MM.1S (cell line): ENCODE measurements at regions not wholly inside any gene's neighbourhood (a gene's known extent, or its start where the extent isn't known, plus 50 kb on each side); places are given as distances from the start of the nearest gene placed in this dataset.

Experiments
- DNase-seq: peaks from one replicate; pipeline ENCODE4 v3.0.0-alpha.2; 2015
- H2AFZ ChIP-seq: fragments of 300-600 bp; sonication (generic); 2 replicates; pipeline ENCODE4 v1.6.0; 2016; ENCODE audit warnings: antibody characterized with exemption, low read length
- H3F3A ChIP-seq: fragments of 300-600 bp; sonication (generic); 2 replicates; pipeline ENCODE4 v1.6.1; 2016; ENCODE audit warnings: mild to moderate bottlenecking, antibody characterized with exemption, low read length, moderate library complexity, mixed read lengths; ENCODE audit not compliant: insufficient read depth
- H3K27ac ChIP-seq: fragments of 300-600 bp; sonication (generic); 2 replicates; pipeline ENCODE4 v1.5.1; 2016; ENCODE audit warnings: mild to moderate bottlenecking, low read length
- H3K27me3 ChIP-seq: fragments of 300-600 bp; sonication (generic); replicated peaks from 2 replicates; pipeline ENCODE4 v1.6.0; 2016; ENCODE audit warnings: low read length; ENCODE audit not compliant: insufficient read depth
- H3K36me3 ChIP-seq: fragments of 300-600 bp; sonication (generic); replicated peaks from 2 replicates; pipeline ENCODE4 v1.6.1; 2016; ENCODE audit warnings: mild to moderate bottlenecking, low read length, mixed read lengths; ENCODE audit not compliant: insufficient read depth
- H3K4me1 ChIP-seq: fragments of 300-600 bp; sonication (generic); 2 replicates; pipeline ENCODE4 v1.6.1; 2016; ENCODE audit warnings: low read length, mixed read lengths
- H3K4me2 ChIP-seq: fragments of 300-600 bp; sonication (generic); 2 replicates; pipeline ENCODE4 v1.6.0; 2016; ENCODE audit warnings: low read depth, low read length
- H3K4me3 ChIP-seq: fragments of 300-600 bp; sonication (generic); 2 replicates; pipeline ENCODE4 v1.5.1; 2016; ENCODE audit warnings: low read length, mixed read lengths
- H3K79me2 ChIP-seq: fragments of 300-600 bp; sonication (generic); 2 replicates; pipeline ENCODE4 v1.6.1; 2016; ENCODE audit warnings: mixed run types, low read length, mixed read lengths
- H3K9ac ChIP-seq: fragments of 300-600 bp; sonication (generic); 2 replicates; pipeline ENCODE4 v1.6.1; 2016; ENCODE audit warnings: low read length, mixed read lengths
- H3K9me2 ChIP-seq: fragments of 300-600 bp; sonication (generic); replicated peaks from 2 replicates; pipeline ENCODE4 v1.6.1; 2016; ENCODE audit warnings: mild to moderate bottlenecking, low read length, mixed read lengths; ENCODE audit not compliant: insufficient read depth
- H3K9me3 ChIP-seq: fragments of 300-600 bp; sonication (generic); replicated peaks from 2 replicates; pipeline ENCODE4 v1.6.1; 2016; ENCODE audit warnings: mild to moderate bottlenecking, low read length, mixed read lengths; ENCODE audit not compliant: insufficient read depth
- H4K20me1 ChIP-seq: fragments of 300-600 bp; sonication (generic); 2 replicates; pipeline ENCODE4 v1.6.1; 2016; ENCODE audit warnings: mild to moderate bottlenecking, low read length, moderate library complexity, mixed read lengths; ENCODE audit not compliant: insufficient read depth
- EZH2 ChIP-seq: fragments of 300-600 bp; sonication (generic); optimal IDR thresholded peaks from 2 replicates; pipeline ENCODE3; 2017; ENCODE audit warnings: low read depth, mild to moderate bottlenecking, antibody characterized with exemption, low read length, mixed read lengths
- EZH2phosphoT487 ChIP-seq: fragments of 300-600 bp; sonication (generic); IDR thresholded peaks from 2 replicates; pipeline ENCODE4 v1.6.1; 2018; ENCODE audit warnings: antibody characterized with exemption, low read length
- TF ChIP-seq, protein P1 (sequence below): fragments of 300-600 bp; sonication (generic); IDR thresholded peaks from 2 replicates; pipeline ENCODE4 v1.5.1; 2016; ENCODE audit warnings: antibody characterized with exemption, low read length, mixed read lengths

DNA sequence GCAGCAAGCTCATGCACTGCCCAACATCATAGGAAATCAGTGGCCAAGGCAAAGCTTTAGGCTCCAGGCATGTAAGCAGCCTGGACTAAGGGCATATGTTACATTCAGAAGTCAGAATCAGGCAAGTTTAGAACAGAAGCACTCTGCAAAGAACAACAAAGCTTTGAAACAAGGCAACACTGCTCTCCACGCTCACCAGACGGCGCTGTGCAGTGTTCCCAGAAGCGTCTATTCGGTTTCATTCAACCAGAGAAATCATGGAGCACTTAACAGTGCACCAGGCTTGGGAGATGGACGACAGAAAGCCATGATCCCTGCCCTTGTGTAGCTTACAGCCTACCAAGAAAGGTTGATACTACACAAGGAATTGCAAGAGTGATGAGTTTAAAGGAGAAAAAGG, 555.8 kb downstream of the BUD13 start:
- Histone ChIP-seq H3K9ac (no peak overlapping the region), H3K4me1 (no peaks in the 10 kb centered on the region), H3K79me2 (no peaks in the 10 kb centered on the region), H3K9me3 (no peaks in the 10 kb centered on the region), H4K20me1 (no peaks in the 10 kb centered on the region), H3K27ac (no peak overlapping the region), H3F3A (no peaks in the 10 kb centered on the region), H3K27me3 (no peaks in the 10 kb centered on the region), H3K36me3 (no peaks in the 10 kb centered on the region), H3K4me2 (no peak overlapping the region), H3K4me3 (no peak overlapping the region), H2AFZ (no peak overlapping the region), H3K9me2 (no peaks in the 10 kb centered on the region)
- no peak for DNase-seq
- TF ChIP-seq, protein P1, sequence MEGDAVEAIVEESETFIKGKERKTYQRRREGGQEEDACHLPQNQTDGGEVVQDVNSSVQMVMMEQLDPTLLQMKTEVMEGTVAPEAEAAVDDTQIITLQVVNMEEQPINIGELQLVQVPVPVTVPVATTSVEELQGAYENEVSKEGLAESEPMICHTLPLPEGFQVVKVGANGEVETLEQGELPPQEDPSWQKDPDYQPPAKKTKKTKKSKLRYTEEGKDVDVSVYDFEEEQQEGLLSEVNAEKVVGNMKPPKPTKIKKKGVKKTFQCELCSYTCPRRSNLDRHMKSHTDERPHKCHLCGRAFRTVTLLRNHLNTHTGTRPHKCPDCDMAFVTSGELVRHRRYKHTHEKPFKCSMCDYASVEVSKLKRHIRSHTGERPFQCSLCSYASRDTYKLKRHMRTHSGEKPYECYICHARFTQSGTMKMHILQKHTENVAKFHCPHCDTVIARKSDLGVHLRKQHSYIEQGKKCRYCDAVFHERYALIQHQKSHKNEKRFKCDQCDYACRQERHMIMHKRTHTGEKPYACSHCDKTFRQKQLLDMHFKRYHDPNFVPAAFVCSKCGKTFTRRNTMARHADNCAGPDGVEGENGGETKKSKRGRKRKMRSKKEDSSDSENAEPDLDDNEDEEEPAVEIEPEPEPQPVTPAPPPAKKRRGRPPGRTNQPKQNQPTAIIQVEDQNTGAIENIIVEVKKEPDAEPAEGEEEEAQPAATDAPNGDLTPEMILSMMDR = peak; percentile 64
- no peak for TF ChIP-seq EZH2phosphoT487
- TF ChIP-seq EZH2 = no peak

DNA sequence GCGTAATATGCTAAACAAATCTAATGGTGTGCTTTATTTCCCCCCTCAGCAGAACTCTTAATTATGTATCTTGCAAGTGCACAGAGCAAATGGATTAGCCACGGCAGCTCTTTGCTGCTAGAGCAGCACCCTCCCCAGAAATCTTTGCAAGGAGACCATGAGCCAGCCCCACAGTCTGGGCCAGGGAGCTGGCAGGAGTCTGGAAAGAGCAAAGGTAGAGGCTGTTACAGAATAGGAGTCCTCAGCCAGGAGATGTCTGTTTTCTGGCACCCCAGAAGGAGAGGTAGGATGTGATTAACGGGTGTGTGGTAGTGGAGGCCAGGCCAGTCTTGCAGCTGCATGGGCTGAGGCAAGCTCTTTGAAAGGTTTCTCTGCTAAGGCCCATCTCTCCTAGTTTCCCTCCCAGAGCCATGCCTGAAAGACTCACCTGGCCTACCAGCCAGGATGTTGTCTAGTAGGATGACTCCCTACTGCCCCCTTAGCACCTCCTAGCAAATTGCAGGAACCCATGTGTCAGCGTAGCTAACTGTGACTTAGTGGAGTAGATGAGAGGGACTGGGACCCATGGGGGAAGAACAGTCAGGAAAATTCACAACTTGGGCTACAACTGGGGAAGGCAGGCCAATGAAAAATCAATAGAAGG, 557.2 kb downstream of the BUD13 start:
- Histone ChIP-seq H3F3A (no peaks in the 10 kb centered on the region), H2AFZ (no peak overlapping the region), H3K9me2 (no peaks in the 10 kb centered on the region), H3K4me3 (no peak overlapping the region), H3K36me3 (no peaks in the 10 kb centered on the region), H3K27me3 (no peaks in the 10 kb centered on the region), H4K20me1 (no peaks in the 10 kb centered on the region), H3K79me2 (no peaks in the 10 kb centered on the region), H3K27ac (no peak overlapping the region), H3K4me2 (no peak overlapping the region), H3K9me3 (no peaks in the 10 kb centered on the region), H3K4me1 (no peaks in the 10 kb centered on the region), H3K9ac (no peak overlapping the region)
- no peak for DNase-seq
- TF ChIP-seq, protein P1 = peak; percentile 19
- TF ChIP-seq EZH2 (no peak), EZH2phosphoT487 (no peak)

DNA sequence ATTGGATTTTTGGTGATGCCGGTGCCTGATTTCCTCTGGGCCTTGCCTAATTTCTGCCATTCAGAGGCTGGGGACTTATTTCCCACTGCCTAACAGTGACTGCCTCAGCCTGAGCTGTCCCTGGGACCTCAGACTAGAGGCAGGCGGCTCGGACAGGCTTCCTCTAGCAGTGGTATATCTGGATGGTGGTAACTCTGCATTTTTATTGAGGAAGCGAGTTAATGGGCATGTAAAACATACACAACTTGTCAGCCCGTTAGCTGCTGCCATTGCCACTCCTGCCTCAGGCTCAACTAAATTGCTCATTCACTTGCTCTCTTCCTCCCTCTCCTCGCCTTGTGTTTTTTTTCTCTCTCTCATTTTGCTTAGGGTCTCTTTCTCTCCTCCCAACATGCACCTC, 561.6 kb downstream of the BUD13 start:
- H3K27me3 ChIP-seq = no peaks in the 10 kb centered on the region
- no peaks in the 10 kb centered on the region for H3K36me3 ChIP-seq
- H2AFZ ChIP-seq = no peak overlapping the region
- no peaks in the 10 kb centered on the region for H4K20me1 ChIP-seq
- no peaks in the 10 kb centered on the region for H3K4me1 ChIP-seq
- no peak overlapping the region for H3K4me2 ChIP-seq
- no peak overlapping the region for H3K9ac ChIP-seq
- H3K9me3 ChIP-seq = no peaks in the 10 kb centered on the region
- DNase-seq = no peak
- no peaks in the 10 kb centered on the region for H3K9me2 ChIP-seq
- TF ChIP-seq EZH2phosphoT487 = no peak
- TF ChIP-seq, protein P1 = no peak
- TF ChIP-seq EZH2 = no peak
- no peaks in the 10 kb centered on the region for H3K79me2 ChIP-seq
- no peak overlapping the region for H3K4me3 ChIP-seq
- no peaks in the 10 kb centered on the region for H3F3A ChIP-seq
- H3K27ac ChIP-seq = no peak overlapping the region
